Activated CD4-positive, alpha-beta T cell treated with anti-CD3 and anti-CD28 coated beads for 24 hours (primary cell): ENCODE measurements at regions not wholly inside any gene's neighbourhood (a gene's known extent, or its start where the extent isn't known, plus 50 kb on each side); places are given as distances from the start of the nearest gene placed in this dataset.
"Not testable (repeated sequence)": the region's sequence is repeated elsewhere in the genome, so short reads cannot be mapped to it uniquely, and the experiment has no call there.

Experiments used
- DNase-seq, 2 donors: peaks; one replicate each; pipeline ENCODE4 v3.0.0-alpha.2; 2020; ENCODE audit warnings: low read depth in 2 of 2

DNA sequence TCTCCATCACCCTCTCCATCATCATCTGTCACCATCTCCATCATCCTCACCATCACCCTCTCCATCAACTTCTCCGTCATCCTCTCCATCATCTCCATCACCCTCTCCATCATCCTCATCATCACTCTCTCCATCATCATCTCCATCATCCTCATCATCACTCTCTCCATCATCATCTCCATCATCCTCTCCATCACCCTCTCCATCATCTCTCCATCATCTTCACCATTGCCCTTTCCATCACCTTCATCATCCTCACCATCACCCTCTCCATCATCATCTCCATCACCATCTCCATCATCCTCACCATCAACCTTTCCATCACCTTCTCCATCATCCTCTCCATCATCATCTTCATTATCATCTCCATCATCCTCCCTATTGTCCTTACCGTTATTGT, 565.5 kb upstream of the SGCD start:
- DNase-seq = no peak

DNA sequence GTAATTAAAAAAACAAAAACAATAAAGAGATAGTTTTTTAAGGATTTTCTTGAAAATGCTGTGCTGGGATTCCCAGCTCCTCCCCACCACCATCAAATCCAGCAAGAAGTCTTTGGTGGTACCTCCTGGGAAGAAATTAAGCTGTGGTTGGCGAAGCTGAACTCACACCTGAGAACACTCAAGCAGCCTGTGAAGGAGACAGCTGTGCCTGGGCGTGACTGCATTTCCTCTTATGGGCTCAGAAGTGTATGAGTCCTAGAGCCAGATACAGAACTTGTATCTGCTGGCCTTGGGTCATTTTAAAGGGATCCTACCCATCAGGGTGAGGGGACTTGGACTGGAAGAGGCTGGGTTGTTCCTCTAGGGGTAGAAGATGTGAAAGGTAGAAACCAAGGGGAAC, 561.2 kb upstream of the SGCD start:
- DNase-seq = no peak

DNA sequence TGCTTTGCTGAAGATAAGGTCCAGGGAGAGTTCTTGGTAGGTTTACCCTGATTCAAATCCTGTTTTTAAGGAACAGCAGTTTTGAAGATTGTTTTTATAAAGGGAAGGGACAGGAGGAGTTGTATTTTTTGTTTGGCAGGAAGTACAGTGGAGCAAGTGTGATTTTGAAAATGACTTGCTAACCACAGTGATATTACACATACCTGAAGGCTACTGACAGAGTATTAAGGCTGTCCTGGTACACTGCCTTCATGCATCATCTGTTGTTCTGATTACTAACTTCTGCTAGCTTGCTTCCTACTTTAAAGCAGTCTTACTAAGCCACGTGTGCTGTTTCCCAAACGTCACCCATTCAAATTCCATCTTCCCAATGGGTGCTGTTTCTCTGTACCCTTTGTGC, 559.5 kb upstream of the SGCD start:
- no peak for DNase-seq

DNA sequence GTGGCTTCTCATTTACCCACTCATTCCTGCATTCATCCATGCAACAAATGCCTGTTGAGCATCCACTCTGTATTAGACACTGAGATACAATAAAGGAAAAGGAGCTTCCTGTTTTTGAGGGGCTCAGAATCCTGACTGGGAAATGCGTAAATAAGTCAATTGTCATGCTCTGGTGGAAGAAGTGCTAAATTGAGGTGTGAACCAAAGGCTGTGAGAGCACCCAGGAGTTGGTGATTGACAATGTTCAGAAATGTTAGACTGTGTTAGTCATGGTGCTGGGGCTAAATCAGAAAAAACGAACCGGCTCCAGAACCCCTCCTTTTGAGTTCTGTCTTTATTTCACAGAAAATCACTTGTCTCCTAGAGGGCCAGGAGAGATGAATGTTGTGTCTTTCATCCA, 558.6 kb upstream of the SGCD start:
- no peak for DNase-seq

DNA sequence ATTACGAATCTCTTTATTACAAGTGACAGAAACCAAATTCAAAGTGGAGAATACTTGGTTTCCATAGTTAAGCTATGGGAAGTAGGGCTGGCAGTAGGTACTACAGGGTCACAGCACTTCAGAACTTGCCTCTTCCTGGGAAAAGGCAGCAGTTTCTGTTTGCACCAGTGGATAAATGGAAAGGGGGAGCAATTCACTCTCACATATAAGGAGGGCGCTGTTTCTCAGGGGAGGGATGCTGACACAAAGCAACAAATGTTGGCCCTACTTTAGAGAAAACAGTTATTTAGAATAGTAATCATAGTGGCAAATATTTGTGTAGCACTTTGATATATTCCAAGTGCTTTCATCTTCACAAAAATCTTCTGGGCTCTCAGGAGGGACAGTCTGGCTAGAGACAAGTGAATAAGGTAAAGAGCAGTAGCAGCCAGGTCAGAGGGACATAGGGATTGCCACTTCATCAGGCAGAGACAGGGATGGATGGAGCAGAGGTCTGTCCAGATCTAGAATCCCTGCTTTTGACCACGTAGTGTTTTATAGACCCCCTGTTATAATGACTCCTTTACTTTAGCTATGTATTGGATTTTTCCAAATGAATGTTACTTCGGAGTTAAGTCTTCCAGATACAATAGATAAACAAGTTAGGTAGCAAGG, 554.8 kb upstream of the SGCD start:
- DNase-seq = no peak

DNA sequence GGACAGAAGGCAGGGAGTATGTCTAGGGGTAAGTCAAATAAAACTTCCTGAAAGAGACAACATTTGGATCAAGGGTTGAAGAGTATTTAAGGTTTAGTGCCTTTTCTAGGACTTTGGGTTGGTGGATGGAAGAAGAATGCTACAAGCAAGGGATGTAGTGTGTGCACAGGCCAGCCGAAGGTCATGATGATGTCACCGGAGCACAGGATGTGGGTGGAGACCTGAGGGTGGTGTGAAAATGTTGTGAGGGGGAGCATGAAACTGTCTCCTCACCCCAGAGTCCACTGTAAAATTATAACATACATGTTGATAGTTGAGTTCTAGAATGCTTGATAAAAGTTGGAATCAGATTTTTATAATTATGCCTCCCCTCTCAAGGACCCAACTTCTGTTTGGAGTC, 553.3 kb upstream of the SGCD start:
- no peak for DNase-seq

DNA sequence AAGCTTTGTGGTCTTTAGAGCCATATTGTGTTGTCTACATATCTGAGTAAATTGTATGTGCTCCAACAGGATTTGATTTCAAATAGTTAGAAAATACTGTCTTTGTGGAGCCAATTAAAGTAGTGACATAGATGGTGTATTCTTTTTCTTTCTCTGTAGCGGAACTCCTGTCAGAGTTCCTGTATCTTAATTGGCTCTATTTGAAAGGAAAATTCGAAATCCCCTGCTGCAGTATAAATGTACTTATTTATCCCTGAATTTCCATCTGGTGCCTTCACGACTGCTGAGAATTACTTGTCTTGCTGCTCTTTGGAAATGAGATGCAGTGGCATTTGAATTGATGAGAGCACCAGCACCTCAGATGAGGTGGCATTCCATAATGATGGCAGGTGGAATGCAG, 546.7 kb upstream of the SGCD start:
- DNase-seq = no peak

DNA sequence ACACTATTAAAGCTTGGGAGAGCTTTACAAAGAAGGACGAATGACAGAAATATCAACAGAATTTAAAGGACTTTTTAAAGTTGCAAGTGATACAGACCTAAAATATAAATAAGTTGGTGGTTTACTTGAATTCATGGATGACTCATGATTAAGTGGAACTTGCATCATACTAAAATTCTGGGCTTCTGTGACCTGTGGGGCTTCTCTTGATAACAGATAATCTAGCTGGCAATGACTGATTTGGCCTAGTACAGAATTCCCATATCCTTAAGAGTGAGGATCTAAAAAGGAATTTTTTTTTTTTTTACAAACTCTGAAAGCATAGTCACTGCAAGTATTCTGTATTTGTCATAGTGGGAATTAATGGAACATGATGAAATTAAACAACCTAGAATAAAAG, 543.7 kb upstream of the SGCD start:
- no peak for DNase-seq

DNA sequence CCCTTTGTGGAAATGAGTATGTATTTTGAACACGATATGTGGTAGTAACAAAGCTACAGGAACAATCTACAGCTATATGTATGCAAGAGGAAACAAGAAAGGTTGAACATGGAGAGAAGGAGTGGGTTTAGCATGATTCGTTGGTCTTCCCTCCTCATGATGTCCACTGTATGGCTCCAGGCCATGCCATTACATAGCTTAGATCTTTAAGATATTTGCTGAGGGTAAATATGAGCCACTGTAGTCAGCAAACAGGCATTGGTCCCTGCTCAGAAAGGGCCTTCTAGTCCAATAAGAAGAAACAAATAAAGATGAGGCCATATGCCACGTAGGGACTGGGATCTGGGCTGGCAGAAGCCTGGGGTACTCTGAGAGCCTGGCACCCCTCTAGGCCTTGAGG, 543.2 kb upstream of the SGCD start:
- no peak for DNase-seq

DNA sequence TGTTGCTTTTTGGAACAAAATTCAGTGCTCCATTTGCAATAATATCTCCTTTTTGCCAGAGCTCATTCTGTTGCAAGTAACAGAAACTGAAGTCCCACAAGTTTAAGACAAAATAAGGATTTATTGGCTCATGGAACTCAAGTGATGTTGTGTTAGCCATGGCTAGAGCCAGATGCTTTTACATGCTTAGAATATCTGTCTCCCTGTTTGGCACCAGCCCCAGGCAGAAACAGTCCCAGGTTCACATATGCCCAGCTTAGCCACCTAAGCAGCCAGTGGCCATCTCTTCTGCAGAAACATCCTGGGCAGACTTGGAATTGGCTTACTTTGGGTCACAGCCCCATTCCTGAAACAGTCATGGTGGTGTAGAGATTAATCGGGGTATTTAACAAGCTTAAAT, 540.9 kb upstream of the SGCD start:
- no peak for DNase-seq

DNA sequence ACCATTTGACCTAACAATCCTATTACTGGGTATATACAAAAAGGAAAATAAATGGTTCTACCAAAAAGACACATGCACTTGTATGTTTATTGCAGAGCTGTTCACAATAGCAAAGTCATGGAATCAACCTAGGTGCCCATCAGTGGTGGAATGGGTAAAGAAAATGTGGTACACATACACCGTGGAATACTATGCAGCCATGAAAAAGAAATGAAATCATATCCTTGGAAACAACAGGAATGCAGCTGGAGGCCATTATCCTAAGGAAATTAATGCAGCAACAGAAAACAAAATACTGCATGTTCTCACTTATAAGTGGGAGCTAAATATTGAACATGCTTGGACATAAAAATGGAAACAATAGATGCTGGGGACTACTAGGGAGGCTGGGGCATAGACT, 534.1 kb upstream of the SGCD start:
- no peak for DNase-seq

DNA sequence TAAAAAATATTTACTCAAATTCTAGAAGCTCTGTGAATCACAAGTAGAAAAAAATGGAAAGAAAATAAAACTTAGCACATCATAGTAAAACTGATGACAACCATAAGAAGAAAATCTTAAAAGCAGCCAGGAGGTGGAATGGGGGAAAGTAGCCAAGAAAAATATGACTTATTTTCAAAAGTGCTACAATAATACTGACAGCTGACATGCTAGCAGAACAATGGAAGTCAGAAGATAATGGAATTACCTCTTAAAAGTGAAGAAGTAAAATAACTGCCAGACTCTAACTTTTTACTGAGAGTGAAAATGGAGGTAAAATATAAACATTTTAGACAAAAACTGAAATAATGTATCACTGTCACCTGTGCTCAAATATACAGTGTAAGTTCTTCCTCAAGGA, 532.2 kb upstream of the SGCD start:
- no peak for DNase-seq

DNA sequence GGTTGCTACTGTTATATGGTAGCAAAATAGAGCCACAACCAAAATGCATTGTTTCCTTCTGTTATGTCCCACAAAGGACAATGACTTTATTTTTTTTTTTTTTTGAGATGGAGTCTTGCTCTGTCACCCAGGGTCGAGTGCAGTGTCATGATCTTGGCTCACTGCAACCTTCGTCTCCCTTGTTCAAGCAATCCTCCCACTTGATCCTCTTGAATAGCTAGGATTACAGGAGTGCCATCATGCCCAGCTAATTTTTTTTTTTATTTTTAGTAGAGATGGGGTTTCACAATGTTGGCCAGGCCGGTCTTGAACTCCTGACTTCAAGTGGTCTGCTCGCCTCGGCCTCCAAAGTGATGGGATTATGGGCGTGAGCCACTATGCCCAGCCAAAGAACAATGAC, 527.7 kb upstream of the SGCD start:
- DNase-seq = no peak

DNA sequence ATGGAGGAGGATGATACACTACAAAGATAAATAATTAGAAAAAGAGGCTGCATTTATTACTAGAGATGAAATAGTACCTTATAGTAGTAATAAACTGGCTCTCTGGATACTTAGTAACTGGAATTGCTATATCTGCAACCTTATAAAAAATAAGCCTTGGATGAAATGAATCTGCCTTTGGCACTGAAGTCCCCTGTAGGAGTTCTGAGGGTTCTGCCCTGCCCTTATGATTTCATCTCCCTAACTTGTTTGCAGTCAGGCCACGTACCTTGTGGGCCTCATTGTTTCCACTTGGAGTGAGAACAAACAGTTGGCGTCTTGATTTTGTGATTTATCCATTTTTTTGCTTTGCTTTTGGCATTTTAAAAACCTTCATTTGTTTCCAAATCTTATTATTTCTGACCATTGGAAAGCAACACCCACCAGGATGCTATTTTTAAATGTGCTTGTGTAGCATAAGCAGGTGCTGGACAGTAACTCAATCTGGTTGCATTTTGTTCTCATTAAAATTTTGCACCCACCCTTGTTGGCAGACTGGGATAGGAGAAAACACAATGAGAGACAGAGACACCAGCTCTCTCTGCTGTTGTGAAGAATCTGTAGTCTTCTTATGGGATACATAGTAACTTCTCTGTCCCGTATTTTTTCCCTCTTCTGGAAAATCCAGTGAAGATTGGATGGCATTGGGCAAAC, 518.9 kb upstream of the SGCD start:
- no peak for DNase-seq

DNA sequence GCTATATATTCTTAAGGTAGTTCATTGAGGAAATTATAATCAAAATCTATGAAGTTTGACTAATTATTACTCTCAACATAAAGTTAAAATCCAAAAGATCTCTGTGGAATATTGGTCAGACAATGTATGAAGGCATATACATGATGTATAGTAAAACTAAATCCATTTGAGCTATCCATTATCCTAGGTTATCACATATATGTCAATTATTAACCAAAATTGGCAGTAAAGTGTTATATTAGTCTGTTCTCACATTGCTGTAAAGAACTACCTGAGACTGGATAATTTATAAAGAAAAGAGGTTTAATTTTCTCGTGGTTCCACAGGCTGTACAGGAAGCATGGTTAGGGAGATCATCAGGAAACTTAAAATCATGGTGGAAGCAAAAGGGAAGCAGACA, 511.7 kb upstream of the SGCD start:
- DNase-seq = no peak

DNA sequence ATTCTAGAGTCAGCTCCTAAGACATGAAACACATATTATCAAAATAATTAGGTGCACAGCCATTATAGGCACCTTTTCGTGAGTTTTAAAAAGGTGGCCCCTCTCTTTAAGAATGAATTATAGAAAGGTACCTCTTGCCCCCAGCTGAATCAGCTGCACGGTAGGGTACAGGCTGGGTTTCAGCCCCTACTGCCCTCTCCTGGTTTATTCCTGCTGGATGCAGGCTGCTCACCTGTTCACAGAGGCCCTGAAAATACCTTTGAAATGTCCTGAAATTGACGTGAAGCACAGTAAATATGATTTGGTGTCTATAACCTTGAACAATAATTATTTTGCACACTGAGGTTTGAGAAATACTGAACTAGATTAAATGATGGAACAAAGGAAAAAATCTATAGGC, 504.8 kb upstream of the SGCD start:
- no peak for DNase-seq

DNA sequence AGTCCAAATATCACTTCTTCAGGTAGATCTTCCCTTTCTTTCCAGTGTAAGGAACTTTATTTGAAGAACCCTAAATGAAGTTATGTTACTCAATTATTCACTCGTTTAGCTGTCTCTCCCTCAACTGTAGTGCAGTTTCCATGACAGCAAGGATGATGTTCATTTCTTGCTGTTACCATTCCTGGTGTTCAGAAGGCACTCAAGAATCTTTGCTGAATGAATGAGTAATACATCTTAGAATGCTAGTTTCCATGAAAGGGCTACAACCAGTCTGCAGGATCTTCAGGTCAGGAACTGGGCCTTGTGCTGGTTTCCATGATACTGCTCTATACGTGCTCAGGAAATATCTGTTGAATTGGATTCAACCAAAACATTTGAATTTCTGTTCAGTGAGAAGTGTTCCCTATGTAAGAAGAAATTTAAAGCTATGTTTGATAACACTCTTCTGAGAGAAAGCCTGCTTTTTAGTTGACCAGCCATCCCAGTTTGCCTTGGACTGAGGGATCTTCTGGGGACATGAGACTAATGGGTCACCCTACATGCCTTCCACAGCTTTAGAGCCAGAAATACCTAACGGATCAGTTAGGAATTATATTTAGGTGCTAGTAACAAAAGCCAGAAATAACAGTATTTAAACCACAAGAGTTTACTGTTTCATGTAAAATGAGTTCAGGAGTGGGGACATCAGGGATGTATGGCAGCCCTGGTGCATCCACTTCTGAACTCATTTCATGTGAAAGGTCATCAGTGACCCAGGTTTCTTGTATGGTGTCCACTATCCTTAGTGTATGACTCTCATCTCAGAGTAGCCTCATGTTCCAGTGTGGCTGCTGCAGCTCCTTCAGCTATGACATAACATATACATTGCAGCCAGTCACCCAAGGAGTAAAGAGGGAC, 500.1 kb upstream of the SGCD start:
- DNase-seq = no peak

DNA sequence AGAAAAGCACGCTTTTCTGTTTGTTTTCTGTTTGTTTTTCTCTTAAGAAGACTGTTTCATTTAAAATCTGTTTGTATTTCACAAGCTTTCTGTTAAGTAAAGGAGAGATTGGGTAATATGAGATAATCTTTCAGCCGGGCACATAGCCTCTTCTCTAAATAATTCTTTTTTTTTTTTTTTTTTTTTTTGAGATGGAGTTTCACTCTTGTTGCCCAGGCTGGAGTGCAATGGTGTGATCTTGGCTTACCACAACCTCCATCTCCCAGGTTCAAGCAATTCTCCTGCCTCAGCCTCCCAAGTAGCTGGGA, 499.5 kb upstream of the SGCD start:
- DNase-seq = not testable (repeated sequence)

DNA sequence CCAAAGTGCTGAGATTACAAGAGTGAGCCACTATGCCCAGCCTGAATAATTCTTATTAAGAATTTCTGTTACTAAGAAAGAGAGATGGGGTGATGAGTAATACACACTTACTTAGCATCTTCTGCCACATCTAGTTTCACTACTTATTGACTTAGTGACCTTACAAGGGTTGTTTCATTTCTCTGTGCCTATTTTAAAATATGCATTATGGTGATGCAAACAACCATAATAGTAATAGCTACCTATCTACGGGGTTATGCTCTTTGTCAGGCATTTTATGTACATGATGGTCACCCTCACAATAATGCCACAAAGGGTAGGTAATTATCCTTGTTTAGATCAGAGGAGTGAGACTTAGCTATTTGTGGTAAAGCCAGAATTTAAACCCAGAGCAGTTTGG, 499.0 kb upstream of the SGCD start:
- DNase-seq = no peak

DNA sequence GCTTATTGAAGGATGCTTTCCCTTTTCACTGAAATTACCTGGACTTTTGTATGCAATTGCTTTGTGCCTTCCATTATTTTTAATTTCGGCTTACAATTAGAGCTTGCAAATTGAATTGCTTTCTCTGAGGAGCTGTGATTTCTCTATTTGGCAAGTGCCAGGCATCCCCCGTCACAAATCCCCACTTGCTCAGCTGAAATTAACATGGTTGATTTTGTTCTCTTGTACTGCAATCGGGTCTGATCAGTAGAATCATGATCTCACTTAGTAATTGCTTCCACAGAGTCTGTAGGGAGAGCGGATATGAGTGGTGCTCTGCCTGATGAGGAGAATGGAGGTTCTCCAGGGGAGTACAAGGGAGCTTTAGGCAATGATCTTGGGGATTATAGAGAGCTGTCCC, 495.5 kb upstream of the SGCD start:
- no peak for DNase-seq

DNA sequence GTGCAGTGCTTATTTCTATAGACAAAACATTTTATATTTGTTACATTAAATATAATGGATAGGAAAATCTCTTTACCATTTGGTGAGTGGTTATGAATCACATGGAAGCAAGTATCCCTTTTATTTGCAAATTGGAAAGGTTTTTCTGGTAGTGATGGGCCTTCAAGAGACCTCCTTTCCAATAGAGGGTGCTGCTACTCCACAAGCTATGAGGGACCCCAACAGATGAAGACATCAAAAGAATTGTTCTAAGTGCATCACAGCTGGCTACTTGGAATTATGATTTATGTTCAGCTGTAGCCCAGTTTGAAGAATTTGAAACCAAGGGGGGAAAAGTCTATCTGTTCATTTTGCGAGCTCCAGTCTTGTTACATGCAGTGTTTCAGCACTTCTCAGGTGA, 493.7 kb upstream of the SGCD start:
- no peak for DNase-seq

DNA sequence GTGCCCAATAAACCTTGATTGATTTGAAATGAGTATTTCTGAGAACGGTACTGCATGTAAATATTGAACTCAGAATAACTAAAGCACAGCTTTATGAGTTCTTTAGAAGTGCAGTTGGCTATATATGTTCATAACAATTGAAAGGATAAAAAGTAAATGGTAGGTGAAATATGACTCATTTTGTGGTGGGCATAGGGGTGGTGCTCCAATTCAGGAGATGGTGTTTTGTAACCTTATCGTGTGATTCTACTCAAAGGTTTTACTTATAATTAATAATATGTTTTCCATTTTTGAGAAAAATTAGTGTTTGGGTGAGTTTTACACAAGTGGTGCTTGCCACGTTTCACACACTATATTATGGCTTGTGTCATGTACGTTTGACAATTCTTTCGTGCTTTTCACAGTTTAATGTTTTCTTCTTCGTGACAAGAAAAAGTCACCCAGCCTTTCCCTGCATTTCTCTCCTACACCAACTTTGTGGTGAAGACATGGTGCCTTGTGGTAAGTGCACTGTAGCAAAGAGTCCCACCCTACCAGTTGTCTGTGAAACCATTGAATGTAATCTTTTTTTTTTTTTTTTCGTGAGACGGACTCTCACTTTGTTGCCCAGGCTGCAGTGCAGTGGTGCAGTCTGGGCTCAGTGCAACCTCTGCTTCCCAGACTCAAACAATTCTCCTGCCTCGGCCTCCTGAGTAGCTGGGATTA, 492.5 kb upstream of the SGCD start:
- DNase-seq = no peak
